ENCODE measurements at regions not wholly inside any gene's neighbourhood (a gene's known extent, or its start where the extent isn't known, plus 50 kb on each side); places are given as distances from the start of the nearest gene placed in this dataset.

- TF ChIP-seq CTCF (optimal IDR thresholded peaks at IDR 0.05 in 1 of 3, IDR thresholded peaks at IDR 0.05 in 1 of 3, conservative IDR thresholded peaks at IDR 0.05 in 1 of 3; ENCODE audit: extremely low read depth in 1 of 3, insufficient read depth in 2 of 3, low read length in 3 of 3) (no peak), EZH2 (IDR thresholded peaks at IDR 0.05; ENCODE audit: low read length) (no peak)
These were observed 388.8 kb upstream of the CHAC2 start for GRCh38 chr2:53378791-53379190.
